ENCODE measurements at regions not wholly inside any gene's neighbourhood (a gene's known extent, or its start where the extent isn't known, plus 50 kb on each side); places are given as distances from the start of the nearest gene placed in this dataset.

DNA sequence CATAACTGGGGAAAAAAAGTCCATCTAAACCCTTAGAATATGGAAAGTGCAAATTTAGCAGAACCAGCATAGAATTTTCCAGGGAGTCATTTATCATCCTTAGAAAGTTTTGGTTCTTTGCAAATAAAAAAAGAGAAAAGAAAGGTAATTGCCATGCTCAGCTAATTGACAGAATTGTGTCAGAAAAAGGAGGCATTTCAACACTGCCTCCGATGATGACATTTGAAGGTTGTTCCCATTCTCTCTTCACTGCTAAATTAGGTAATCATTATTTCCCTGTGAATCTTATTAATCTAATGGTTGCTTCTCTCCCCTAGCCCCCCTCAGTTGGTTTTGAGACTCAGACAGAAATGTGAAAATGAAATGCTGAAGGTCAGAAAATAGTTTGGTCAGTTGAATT is 139.2 kb downstream of the PDCD6IP start:
- no peak overlapping the region for H3K27ac Mint-ChIP-seq
- Histone ChIP-seq H3F3A (replicated peaks; ENCODE audit: low read depth) (no peaks in the 10 kb centered on the region), H3K9me2 (ENCODE audit: insufficient read depth) (0 out of 2 replicates have a peak, but pooled peaks cover 8% of the 10 kb centered on the region), H3K4me3 (no peak overlapping the region), H2AFZ (no peak overlapping the region), H3K79me2 (replicated peaks; ENCODE audit: insufficient read depth) (no peaks in the 10 kb centered on the region), H3K27ac (ENCODE audit: low read depth) (no peak overlapping the region), H3K27me3 (ENCODE audit: insufficient read depth) (no peaks in the 10 kb centered on the region), H3K4me1 (ENCODE audit: insufficient read depth) (no peaks in the 10 kb centered on the region), H3K4me2 (no peak overlapping the region), H4K20me1 (replicated peaks; ENCODE audit: insufficient read depth) (no peaks in the 10 kb centered on the region), H3K36me3 (ENCODE audit: insufficient read depth) (no peaks in the 10 kb centered on the region)
- H3K4me1 Mint-ChIP-seq = peaks cover 6% of the 10 kb centered on the region
- H3K36me3 Mint-ChIP-seq (ENCODE audit: low read depth) = no peaks in the 10 kb centered on the region; the same call in 2 of the 3 replicates
- H3K27me3 Mint-ChIP-seq (ENCODE audit: insufficient read depth, low read depth, poor library complexity) = no peaks in the 10 kb centered on the region
- no peak overlapping the region for H3K4me3 Mint-ChIP-seq
- TF ChIP-seq JUNB (IDR thresholded peaks at IDR 0.05; ENCODE audit: unreplicated experiment) (no peak), EZH2phosphoT487 (IDR thresholded peaks at IDR 0.05; ENCODE audit: unreplicated experiment) (no peak), STAT1 (IDR thresholded peaks at IDR 0.05; ENCODE audit: unreplicated experiment) (no peak), ZNF114 (CRISPR knock-in tag; IDR thresholded peaks at IDR 0.05) (no peak), ZNF331 (CRISPR knock-in tag; IDR thresholded peaks at IDR 0.05; ENCODE audit: low read depth) (no peak)
- TF ChIP-seq, protein P1, sequence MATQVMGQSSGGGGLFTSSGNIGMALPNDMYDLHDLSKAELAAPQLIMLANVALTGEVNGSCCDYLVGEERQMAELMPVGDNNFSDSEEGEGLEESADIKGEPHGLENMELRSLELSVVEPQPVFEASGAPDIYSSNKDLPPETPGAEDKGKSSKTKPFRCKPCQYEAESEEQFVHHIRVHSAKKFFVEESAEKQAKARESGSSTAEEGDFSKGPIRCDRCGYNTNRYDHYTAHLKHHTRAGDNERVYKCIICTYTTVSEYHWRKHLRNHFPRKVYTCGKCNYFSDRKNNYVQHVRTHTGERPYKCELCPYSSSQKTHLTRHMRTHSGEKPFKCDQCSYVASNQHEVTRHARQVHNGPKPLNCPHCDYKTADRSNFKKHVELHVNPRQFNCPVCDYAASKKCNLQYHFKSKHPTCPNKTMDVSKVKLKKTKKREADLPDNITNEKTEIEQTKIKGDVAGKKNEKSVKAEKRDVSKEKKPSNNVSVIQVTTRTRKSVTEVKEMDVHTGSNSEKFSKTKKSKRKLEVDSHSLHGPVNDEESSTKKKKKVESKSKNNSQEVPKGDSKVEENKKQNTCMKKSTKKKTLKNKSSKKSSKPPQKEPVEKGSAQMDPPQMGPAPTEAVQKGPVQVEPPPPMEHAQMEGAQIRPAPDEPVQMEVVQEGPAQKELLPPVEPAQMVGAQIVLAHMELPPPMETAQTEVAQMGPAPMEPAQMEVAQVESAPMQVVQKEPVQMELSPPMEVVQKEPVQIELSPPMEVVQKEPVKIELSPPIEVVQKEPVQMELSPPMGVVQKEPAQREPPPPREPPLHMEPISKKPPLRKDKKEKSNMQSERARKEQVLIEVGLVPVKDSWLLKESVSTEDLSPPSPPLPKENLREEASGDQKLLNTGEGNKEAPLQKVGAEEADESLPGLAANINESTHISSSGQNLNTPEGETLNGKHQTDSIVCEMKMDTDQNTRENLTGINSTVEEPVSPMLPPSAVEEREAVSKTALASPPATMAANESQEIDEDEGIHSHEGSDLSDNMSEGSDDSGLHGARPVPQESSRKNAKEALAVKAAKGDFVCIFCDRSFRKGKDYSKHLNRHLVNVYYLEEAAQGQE (IDR thresholded peaks at IDR 0.05; ENCODE audit: unreplicated experiment) = no peak
- ATAC-seq = no peak
- no peak for DNase-seq (ENCODE audit: low spot score)
- H3K9me3 Mint-ChIP-seq = no peaks in the 10 kb centered on the region; the same call in 2 of the 3 replicates

DNA sequence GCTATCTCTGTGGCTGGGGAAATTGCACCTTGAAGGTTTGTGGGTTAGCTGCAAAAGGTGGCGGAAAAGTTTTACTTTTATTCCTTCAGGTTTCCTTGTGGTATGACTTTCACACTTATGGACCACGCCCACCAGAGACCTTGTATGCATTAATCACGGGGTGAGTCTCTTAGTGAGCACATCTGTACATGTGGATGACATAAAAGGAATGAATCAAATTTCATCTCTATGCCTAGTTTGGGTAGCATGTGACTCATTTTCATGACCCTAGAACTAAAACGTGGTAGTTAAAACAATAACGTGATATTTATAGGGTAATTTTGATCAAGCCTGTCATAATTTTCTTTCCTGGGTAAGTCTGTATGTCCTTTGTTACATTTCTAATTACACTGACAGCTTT is 141.7 kb downstream of the PDCD6IP start:
- H3K4me2 ChIP-seq = no peak overlapping the region
- no peak overlapping the region for H3K4me3 ChIP-seq
- Mint-ChIP-seq H3K4me3 (no peak overlapping the region), H3K36me3 (ENCODE audit: low read depth) (no peaks in the 10 kb centered on the region; the same call in 2 of the 3 replicates), H3K27ac (no peak overlapping the region), H3K4me1 (peaks cover 6% of the 10 kb centered on the region), H3K27me3 (ENCODE audit: insufficient read depth, low read depth, poor library complexity) (no peaks in the 10 kb centered on the region), H3K9me3 (no peaks in the 10 kb centered on the region; the same call in 2 of the 3 replicates)
- H4K20me1 ChIP-seq (replicated peaks; ENCODE audit: insufficient read depth) = no peaks in the 10 kb centered on the region
- no peaks in the 10 kb centered on the region for H3K4me1 ChIP-seq (ENCODE audit: insufficient read depth)
- DNase-seq (ENCODE audit: low spot score) (no peak), ATAC-seq (no peak)
- 0 out of 2 replicates have a peak, but pooled peaks cover 8% of the 10 kb centered on the region for H3K9me2 ChIP-seq (ENCODE audit: insufficient read depth)
- TF ChIP-seq, protein P2, sequence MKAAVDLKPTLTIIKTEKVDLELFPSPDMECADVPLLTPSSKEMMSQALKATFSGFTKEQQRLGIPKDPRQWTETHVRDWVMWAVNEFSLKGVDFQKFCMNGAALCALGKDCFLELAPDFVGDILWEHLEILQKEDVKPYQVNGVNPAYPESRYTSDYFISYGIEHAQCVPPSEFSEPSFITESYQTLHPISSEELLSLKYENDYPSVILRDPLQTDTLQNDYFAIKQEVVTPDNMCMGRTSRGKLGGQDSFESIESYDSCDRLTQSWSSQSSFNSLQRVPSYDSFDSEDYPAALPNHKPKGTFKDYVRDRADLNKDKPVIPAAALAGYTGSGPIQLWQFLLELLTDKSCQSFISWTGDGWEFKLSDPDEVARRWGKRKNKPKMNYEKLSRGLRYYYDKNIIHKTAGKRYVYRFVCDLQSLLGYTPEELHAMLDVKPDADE (IDR thresholded peaks at IDR 0.05) = no peak
- no peak for TF ChIP-seq STAT1 (IDR thresholded peaks at IDR 0.05; ENCODE audit: unreplicated experiment)
- no peak for TF ChIP-seq EZH2phosphoT487 (IDR thresholded peaks at IDR 0.05; ENCODE audit: unreplicated experiment)
- TF ChIP-seq, protein P1 (IDR thresholded peaks at IDR 0.05; ENCODE audit: unreplicated experiment) = no peak
- TF ChIP-seq POLR2AphosphoS5 (IDR thresholded peaks at IDR 0.05; ENCODE audit: low read depth) = no peak
- no peak for TF ChIP-seq NANOG (IDR thresholded peaks at IDR 0.05; ENCODE audit: borderline replicate concordance)
- TF ChIP-seq ZNF114 (CRISPR knock-in tag; IDR thresholded peaks at IDR 0.05) = no peak
- TF ChIP-seq CREB1 (CRISPR knock-in tag; IDR thresholded peaks at IDR 0.05; ENCODE audit: low read depth) = no peak
- no peak overlapping the region for H3K27ac ChIP-seq (ENCODE audit: low read depth)
- no peak overlapping the region for H2AFZ ChIP-seq
- no peaks in the 10 kb centered on the region for H3K36me3 ChIP-seq (ENCODE audit: insufficient read depth)
- H3K27me3 ChIP-seq (ENCODE audit: insufficient read depth) = no peaks in the 10 kb centered on the region
- no peaks in the 10 kb centered on the region for H3K79me2 ChIP-seq (replicated peaks; ENCODE audit: insufficient read depth)
- no peaks in the 10 kb centered on the region for H3F3A ChIP-seq (replicated peaks; ENCODE audit: low read depth)

Data from GM23338 (cell line).